Naive thymus-derived CD8-positive, alpha-beta T cell (primary cell): ENCODE measurements at regions not wholly inside any gene's neighbourhood (a gene's known extent, or its start where the extent isn't known, plus 50 kb on each side); places are given as distances from the start of the nearest gene placed in this dataset.

ENCODE experiments used
- ATAC-seq, 2 donors: fragments of 150-1000 bp; cut with Tn5 transposase in 1 of 2; sonication (Bioruptor Pico), chemical (Tn5 transposase) in 1 of 2; 1 replicate in 1 of 2; 2 replicates in 1 of 2; pipeline ENCODE4 v1.10.0; 2021; ENCODE audit warnings: mild to moderate bottlenecking in 2 of 2, moderate library complexity in 2 of 2
- POLR2A ChIA-PET: fragments of 350-600 bp; sonication (Branson Sonifier 250); formaldehyde crosslinking; loops from one replicate; lab custom pipeline; 2021; ENCODE audit warnings: antibody characterized with exemption; lab: Charles Lee
- DNase-seq, 10 donors: peaks; one replicate each; pipeline versions ENCODE4 v3.0.0 to v3.0.0-alpha.2; 2020 to 2022
- H3K27ac Mint-ChIP-seq, 10 donors: one replicate each; pipeline ENCODE4 v1.8.0; 2020 to 2022; ENCODE audit warnings: mild to moderate bottlenecking in 10 of 10, mixed read lengths in 10 of 10, moderate library complexity in 4 of 10, inconsistent platforms in 1 of 10
- H3K27me3 Mint-ChIP-seq, 5 donors: one replicate each; pipeline ENCODE4 v1.8.0; 2021 to 2022; ENCODE audit warnings: mixed read lengths in 5 of 5
- H3K36me3 Mint-ChIP-seq, 3 donors: one replicate each; pipeline ENCODE4 v1.8.0; 2020 to 2022; ENCODE audit warnings: mixed read lengths in 3 of 3, mild to moderate bottlenecking in 2 of 3, inconsistent platforms in 1 of 3
- H3K4me1 Mint-ChIP-seq, 4 donors: one replicate each; pipeline ENCODE4 v1.8.0; 2021 to 2022; ENCODE audit warnings: mixed read lengths in 4 of 4
- H3K4me3 Mint-ChIP-seq, 10 donors: one replicate each; pipeline ENCODE4 v1.8.0; 2020 to 2022; ENCODE audit warnings: mild to moderate bottlenecking in 10 of 10, mixed read lengths in 10 of 10, moderate library complexity in 6 of 10, inconsistent platforms in 1 of 10
- H3K9me3 Mint-ChIP-seq, 9 donors: one replicate each; pipeline ENCODE4 v1.8.0; 2020 to 2022; ENCODE audit warnings: mixed read lengths in 9 of 9, mild to moderate bottlenecking in 3 of 9, inconsistent platforms in 1 of 9, moderate library complexity in 1 of 9

GRCh38 chr1:29644812-29645211 lies 408.5 kb downstream of the PTPRU start:
- H3K36me3 Mint-ChIP-seq = no peaks in the 10 kb centered on the region
- no peaks in the 10 kb centered on the region for H3K9me3 Mint-ChIP-seq
- POLR2A ChIA-PET = no interaction called here
- H3K27ac Mint-ChIP-seq = no peak overlapping the region
- no peak overlapping the region for H3K4me3 Mint-ChIP-seq
- ATAC-seq (no peak), DNase-seq (no peak)
- H3K27me3 Mint-ChIP-seq = peaks cover 1 to 31% (median 24%) of the 10 kb centered on the region in 5 donors
- H3K4me1 Mint-ChIP-seq = peaks cover 0 to 2% (median 0%) of the 10 kb centered on the region in 4 donors

GRCh38 chr1:29643838-29644440 lies 407.6 kb downstream of the PTPRU start:
- Mint-ChIP-seq H3K27me3 (peaks cover 1 to 24% (median 19%) of the 10 kb centered on the region in 5 donors), H3K27ac (no peak overlapping the region), H3K9me3 (no peaks in the 10 kb centered on the region), H3K36me3 (no peaks in the 10 kb centered on the region), H3K4me3 (no peak overlapping the region), H3K4me1 (peaks cover 0 to 2% (median 0%) of the 10 kb centered on the region in 4 donors)
- POLR2A ChIA-PET = no interaction called here
- ATAC-seq (no peak), DNase-seq (no peak)

GRCh38 chr1:29643281-29643680 lies 407.0 kb downstream of the PTPRU start:
- no peak overlapping the region for H3K27ac Mint-ChIP-seq
- no peaks in the 10 kb centered on the region for H3K36me3 Mint-ChIP-seq
- peaks cover 1 to 18% (median 18%) of the 10 kb centered on the region in 5 donors for H3K27me3 Mint-ChIP-seq
- POLR2A ChIA-PET = no interaction called here
- no peak overlapping the region for H3K4me3 Mint-ChIP-seq
- DNase-seq (no peak), ATAC-seq (no peak)
- H3K4me1 Mint-ChIP-seq = peaks cover 0 to 2% (median 0%) of the 10 kb centered on the region in 4 donors
- H3K9me3 Mint-ChIP-seq = no peaks in the 10 kb centered on the region

- Mint-ChIP-seq H3K4me1 (peaks cover 0 to 2% (median 0%) of the 10 kb centered on the region in 4 donors), H3K9me3 (no peaks in the 10 kb centered on the region), H3K4me3 (no peak overlapping the region), H3K27me3 (peaks cover 1 to 17% (median 10%) of the 10 kb centered on the region in 5 donors), H3K27ac (peak overlapping the region in 1 of 10 donors; percentile 40), H3K36me3 (no peaks in the 10 kb centered on the region)
- DNase-seq (no peak), ATAC-seq (no peak)
- POLR2A ChIA-PET = no interaction called here
Measured at GRCh38 chr1:29642519-29642918, 406.2 kb downstream of the PTPRU start.

- POLR2A ChIA-PET = no interaction called here
- DNase-seq (no peak), ATAC-seq (no peak)
- peaks cover 0 to 4% (median 0%) of the 10 kb centered on the region in 9 donors for H3K9me3 Mint-ChIP-seq
- no peaks in the 10 kb centered on the region for H3K36me3 Mint-ChIP-seq
- H3K4me1 Mint-ChIP-seq = peaks cover 0 to 2% (median 0%) of the 10 kb centered on the region in 4 donors
- H3K27ac Mint-ChIP-seq = no peak overlapping the region
- peaks cover 3 to 15% (median 10%) of the 10 kb centered on the region in 5 donors for H3K27me3 Mint-ChIP-seq
- H3K4me3 Mint-ChIP-seq = no peak overlapping the region
Measured at GRCh38 chr1:29641921-29642320, 405.6 kb downstream of the PTPRU start.

GRCh38 chr1:29640428-29640785 lies 404.1 kb downstream of the PTPRU start:
- Mint-ChIP-seq H3K27me3 (peaks cover 3 to 22% (median 15%) of the 10 kb centered on the region in 5 donors), H3K9me3 (peaks cover 0 to 4% (median 0%) of the 10 kb centered on the region in 9 donors), H3K27ac (no peak overlapping the region), H3K36me3 (no peaks in the 10 kb centered on the region), H3K4me1 (peaks cover 0 to 4% (median 0%) of the 10 kb centered on the region in 4 donors), H3K4me3 (no peak overlapping the region)
- ATAC-seq = no peak
- DNase-seq = no peak
- POLR2A ChIA-PET = no interaction called here

- DNase-seq (peak in 1 of 10 donors; percentile 59), ATAC-seq (no peak)
- Mint-ChIP-seq H3K4me3 (no peak overlapping the region), H3K36me3 (no peaks in the 10 kb centered on the region), H3K4me1 (peaks cover 0 to 2% (median 0%) of the 10 kb centered on the region in 4 donors), H3K27ac (no peak overlapping the region), H3K27me3 (peaks cover 3 to 22% (median 11%) of the 10 kb centered on the region in 5 donors), H3K9me3 (peaks cover 0 to 4% (median 0%) of the 10 kb centered on the region in 9 donors)
- POLR2A ChIA-PET = no interaction called here
Measured at GRCh38 chr1:29639741-29640427, 403.6 kb downstream of the PTPRU start.

- no peak overlapping the region for H3K27ac Mint-ChIP-seq
- POLR2A ChIA-PET = no interaction called here
- H3K36me3 Mint-ChIP-seq = no peaks in the 10 kb centered on the region
- peaks cover 3 to 27% (median 10%) of the 10 kb centered on the region in 5 donors for H3K27me3 Mint-ChIP-seq
- peaks cover 0 to 2% (median 0%) of the 10 kb centered on the region in 4 donors for H3K4me1 Mint-ChIP-seq
- no peak for DNase-seq
- peaks cover 0 to 4% (median 0%) of the 10 kb centered on the region in 9 donors for H3K9me3 Mint-ChIP-seq
- H3K4me3 Mint-ChIP-seq = no peak overlapping the region
- ATAC-seq = no peak
Measured at GRCh38 chr1:29639156-29639736, 402.9 kb downstream of the PTPRU start.

GRCh38 chr1:29638281-29638680 lies 402.0 kb downstream of the PTPRU start:
- no peak overlapping the region for H3K27ac Mint-ChIP-seq
- DNase-seq (peak in 1 of 10 donors; percentile 36), ATAC-seq (no peak)
- H3K27me3 Mint-ChIP-seq = peaks cover 3 to 33% (median 16%) of the 10 kb centered on the region in 5 donors
- H3K9me3 Mint-ChIP-seq = peaks cover 0 to 4% (median 0%) of the 10 kb centered on the region in 9 donors
- H3K36me3 Mint-ChIP-seq = no peaks in the 10 kb centered on the region
- no peak overlapping the region for H3K4me3 Mint-ChIP-seq
- peaks cover 0 to 2% (median 0%) of the 10 kb centered on the region in 4 donors for H3K4me1 Mint-ChIP-seq
- POLR2A ChIA-PET = no interaction called here

- no peak for ATAC-seq
- H3K9me3 Mint-ChIP-seq = peaks cover 0 to 4% (median 0%) of the 10 kb centered on the region in 9 donors
- peaks cover 2 to 45% (median 20%) of the 10 kb centered on the region in 5 donors for H3K27me3 Mint-ChIP-seq
- H3K4me3 Mint-ChIP-seq = no peak overlapping the region
- no peak overlapping the region for H3K27ac Mint-ChIP-seq
- DNase-seq = no peak
- H3K4me1 Mint-ChIP-seq = peaks cover 0 to 2% (median 0%) of the 10 kb centered on the region in 4 donors
- no peaks in the 10 kb centered on the region for H3K36me3 Mint-ChIP-seq
- POLR2A ChIA-PET = no interaction called here
Measured at GRCh38 chr1:29636936-29637335, 400.6 kb downstream of the PTPRU start.

- DNase-seq = peak in 1 of 10 donors; percentile 49
- ATAC-seq = no peak
- no peak overlapping the region for H3K4me3 Mint-ChIP-seq
- H3K36me3 Mint-ChIP-seq = no peaks in the 10 kb centered on the region
- H3K27me3 Mint-ChIP-seq = peaks cover 2 to 45% (median 24%) of the 10 kb centered on the region in 5 donors
- peaks cover 0 to 2% (median 0%) of the 10 kb centered on the region in 4 donors for H3K4me1 Mint-ChIP-seq
- POLR2A ChIA-PET = no interaction called here
- H3K9me3 Mint-ChIP-seq = peaks cover 0 to 4% (median 0%) of the 10 kb centered on the region in 9 donors
- H3K27ac Mint-ChIP-seq = no peak overlapping the region
Measured at GRCh38 chr1:29635501-29636263, 399.4 kb downstream of the PTPRU start.

GRCh38 chr1:29634746-29635335 lies 398.5 kb downstream of the PTPRU start:
- Mint-ChIP-seq H3K36me3 (no peaks in the 10 kb centered on the region), H3K4me1 (peaks cover 0 to 2% (median 0%) of the 10 kb centered on the region in 4 donors), H3K27ac (no peak overlapping the region), H3K9me3 (peaks cover 0 to 4% (median 0%) of the 10 kb centered on the region in 9 donors), H3K4me3 (no peak overlapping the region), H3K27me3 (peaks cover 2 to 37% (median 23%) of the 10 kb centered on the region in 5 donors)
- POLR2A ChIA-PET = no interaction called here
- ATAC-seq (no peak), DNase-seq (peak in 1 of 10 donors; percentile 50)
